ENCODE measurements at regions not wholly inside any gene's neighbourhood (a gene's known extent, or its start where the extent isn't known, plus 50 kb on each side); places are given as distances from the start of the nearest gene placed in this dataset.
"Not testable (repeated sequence)": the region's sequence is repeated elsewhere in the genome, so short reads cannot be mapped to it uniquely, and the experiment has no call there.

GRCh38 chr10:6987536-6987945 lies 407.5 kb upstream of the PRKCQ start:
- Mint-ChIP-seq H3K4me1 (ENCODE audit: unreplicated experiment) (no peaks in the 10 kb centered on the region), H3K9me3 (no peaks in the 10 kb centered on the region), H3K27ac (no peak overlapping the region), H3K36me3 (no peaks in the 10 kb centered on the region), H3K27me3 (peaks cover 9% of the 10 kb centered on the region), H3K4me3 (no peak overlapping the region)
- DNase-seq (ENCODE audit: extremely low spot score, unreplicated experiment) = no peak
- no peak for TF ChIP-seq CTCF (conservative IDR thresholded peaks at IDR 0.05)

- Mint-ChIP-seq H3K9me3 (no peaks in the 10 kb centered on the region), H3K36me3 (no peaks in the 10 kb centered on the region)
These were observed 406.9 kb upstream of the PRKCQ start for GRCh38 chr10:6986927-6987326.

GRCh38 chr10:6985644-6986043 lies 405.6 kb upstream of the PRKCQ start:
- Mint-ChIP-seq H3K27me3 (peaks cover 12% of the 10 kb centered on the region), H3K27ac (no peak overlapping the region), H3K36me3 (no peaks in the 10 kb centered on the region), H3K4me1 (ENCODE audit: unreplicated experiment) (peaks cover under 1% of the 10 kb centered on the region), H3K9me3 (no peaks in the 10 kb centered on the region), H3K4me3 (no peak overlapping the region)
- no peak for TF ChIP-seq CTCF (conservative IDR thresholded peaks at IDR 0.05)
- no peak for DNase-seq (ENCODE audit: extremely low spot score, unreplicated experiment)

More at GRCh38 chr10:6986927-6987326, 406.9 kb upstream of the PRKCQ start:
- H3K27ac Mint-ChIP-seq = no peak overlapping the region
- H3K4me3 Mint-ChIP-seq = no peak overlapping the region
- no peaks in the 10 kb centered on the region for H3K4me1 Mint-ChIP-seq (ENCODE audit: unreplicated experiment)
- peaks cover 12% of the 10 kb centered on the region for H3K27me3 Mint-ChIP-seq
- no peak for TF ChIP-seq CTCF (conservative IDR thresholded peaks at IDR 0.05)
- DNase-seq (ENCODE audit: extremely low spot score, unreplicated experiment) = no peak

- Mint-ChIP-seq H3K4me1 (ENCODE audit: unreplicated experiment) (peaks cover 4% of the 10 kb centered on the region), H3K36me3 (no peaks in the 10 kb centered on the region), H3K27me3 (peaks cover 17% of the 10 kb centered on the region), H3K9me3 (no peaks in the 10 kb centered on the region), H3K4me3 (no peak overlapping the region), H3K27ac (no peak overlapping the region)
- DNase-seq (ENCODE audit: extremely low spot score, unreplicated experiment) = no peak
- no peak for TF ChIP-seq CTCF (conservative IDR thresholded peaks at IDR 0.05)
These were observed 404.9 kb upstream of the PRKCQ start for GRCh38 chr10:6984971-6985370.

GRCh38 chr10:6984016-6984415 lies 403.9 kb upstream of the PRKCQ start:
- H3K4me3 Mint-ChIP-seq; DNase-seq (ENCODE audit: extremely low spot score, unreplicated experiment); H3K4me1 Mint-ChIP-seq (ENCODE audit: unreplicated experiment); H3K9me3 Mint-ChIP-seq; H3K36me3 Mint-ChIP-seq; H3K27ac Mint-ChIP-seq: not testable (repeated sequence)
- H3K27me3 Mint-ChIP-seq = peaks cover 24% of the 10 kb centered on the region

- no peak for TF ChIP-seq CTCF (conservative IDR thresholded peaks at IDR 0.05)
- no peaks in the 10 kb centered on the region for H3K9me3 Mint-ChIP-seq
- H3K27me3 Mint-ChIP-seq = peaks cover 51% of the 10 kb centered on the region
- no peaks in the 10 kb centered on the region for H3K36me3 Mint-ChIP-seq
- peaks cover 9% of the 10 kb centered on the region for H3K4me1 Mint-ChIP-seq (ENCODE audit: unreplicated experiment)
- no peak overlapping the region for H3K4me3 Mint-ChIP-seq
- no peak overlapping the region for H3K27ac Mint-ChIP-seq
- DNase-seq (ENCODE audit: extremely low spot score, unreplicated experiment) = no peak
These were observed 400.3 kb upstream of the PRKCQ start for GRCh38 chr10:6980353-6980752.

Data from type B pancreatic cell (in vitro differentiated cells).